ENCODE measurements at regions not wholly inside any gene's neighbourhood (a gene's known extent, or its start where the extent isn't known, plus 50 kb on each side); places are given as distances from the start of the nearest gene placed in this dataset.

- DNase-seq = no peak
These were observed 197.8 kb downstream of the SALL1 start for GRCh38 chr16:50953290-50953689.

GRCh38 chr16:50950955-50951354 lies 200.1 kb downstream of the SALL1 start:
- DNase-seq = no peak

GRCh38 chr16:50948268-50948930 lies 202.7 kb downstream of the SALL1 start:
- DNase-seq = no peak

DNA sequence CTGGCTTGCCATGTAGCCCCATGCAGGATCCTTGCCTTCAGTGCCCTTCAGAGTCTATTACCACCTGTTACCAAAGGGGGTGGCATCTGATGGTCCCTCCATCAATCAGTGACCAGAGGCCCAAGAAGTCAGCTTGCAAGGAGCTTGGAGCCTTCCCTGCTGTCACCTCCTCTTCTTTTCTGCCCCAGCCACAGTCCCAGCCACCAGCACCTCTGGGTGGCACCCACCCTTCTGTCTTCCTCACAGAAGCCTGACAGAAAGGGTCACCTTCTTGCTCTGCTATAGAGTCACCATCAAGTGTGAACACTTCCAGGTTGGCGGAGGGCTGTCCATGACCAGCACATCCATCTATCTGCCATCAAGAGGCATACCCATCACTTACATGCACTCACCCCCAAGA lies 203.2 kb downstream of the SALL1 start:
- no peak for DNase-seq

GRCh38 chr16:50946606-50947005 lies 204.5 kb downstream of the SALL1 start:
- DNase-seq = no peak

DNA sequence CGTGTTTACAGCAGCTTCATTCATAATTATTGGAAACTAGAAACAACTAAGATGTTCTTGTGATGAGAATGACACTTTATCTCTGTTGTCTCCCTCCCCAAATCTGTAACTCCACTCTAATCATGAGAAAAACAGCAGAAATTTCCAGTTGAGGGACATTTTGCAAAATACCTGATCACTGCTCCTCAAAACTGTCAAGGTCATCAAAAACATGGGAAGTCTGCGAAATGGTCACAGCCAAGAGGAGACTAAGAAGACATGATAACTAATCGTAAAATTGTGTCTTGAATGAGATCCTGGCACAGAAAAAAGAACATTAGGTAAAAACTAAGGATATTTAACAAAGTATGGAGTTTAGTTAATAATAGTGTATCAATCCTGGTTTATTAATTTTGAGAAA lies 204.2 kb downstream of the CYLD start:
- no peak for DNase-seq

GRCh38 chr16:50945171-50945570 lies 203.3 kb downstream of the CYLD start:
- DNase-seq = no peak

DNA sequence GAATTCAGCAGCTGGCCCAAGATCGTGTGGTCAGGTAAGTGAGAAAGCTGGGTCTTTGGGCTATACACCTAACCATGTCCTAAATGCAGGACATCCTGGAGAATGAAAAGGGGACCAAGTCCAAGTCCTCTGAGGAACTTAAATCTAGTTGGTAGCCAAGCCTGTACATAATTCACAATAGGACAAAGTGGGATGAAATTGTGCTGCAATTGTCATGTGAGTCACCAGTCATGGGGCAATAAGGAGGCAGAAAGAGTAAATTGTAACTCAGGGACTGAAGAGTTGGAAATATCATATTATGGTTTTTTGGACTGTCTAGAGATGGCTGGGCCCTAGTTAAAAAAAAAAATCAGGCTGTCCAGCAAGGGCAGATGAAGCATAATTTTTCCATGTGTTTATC lies 202.6 kb downstream of the CYLD start:
- DNase-seq = no peak

GRCh38 chr16:50944033-50944432 lies 202.1 kb downstream of the CYLD start:
- no peak for DNase-seq

DNA sequence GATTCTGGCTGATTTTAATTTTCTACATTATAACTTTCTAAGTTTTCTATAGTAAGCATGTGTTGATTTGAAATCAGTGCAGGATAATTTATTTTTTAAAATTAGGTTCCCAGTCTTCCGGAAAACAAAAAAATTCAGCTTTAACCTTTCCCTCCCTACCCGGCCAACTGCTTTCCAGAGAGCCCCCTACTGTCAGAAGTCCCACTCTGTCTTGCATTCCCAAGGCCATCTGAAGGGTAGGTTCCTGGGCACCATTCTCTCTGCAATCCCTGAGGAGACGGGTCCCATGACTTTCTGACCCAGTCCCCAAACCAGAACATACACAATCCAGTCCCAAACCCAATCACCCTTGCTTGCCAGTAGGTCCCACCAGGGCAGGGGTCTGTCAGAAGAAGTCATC lies 200.3 kb downstream of the CYLD start:
- no peak for DNase-seq

GRCh38 chr16:50941681-50942080 lies 199.8 kb downstream of the CYLD start:
- DNase-seq = no peak

- no peak for DNase-seq
These were observed 198.5 kb downstream of the CYLD start for GRCh38 chr16:50940275-50940854.

DNA sequence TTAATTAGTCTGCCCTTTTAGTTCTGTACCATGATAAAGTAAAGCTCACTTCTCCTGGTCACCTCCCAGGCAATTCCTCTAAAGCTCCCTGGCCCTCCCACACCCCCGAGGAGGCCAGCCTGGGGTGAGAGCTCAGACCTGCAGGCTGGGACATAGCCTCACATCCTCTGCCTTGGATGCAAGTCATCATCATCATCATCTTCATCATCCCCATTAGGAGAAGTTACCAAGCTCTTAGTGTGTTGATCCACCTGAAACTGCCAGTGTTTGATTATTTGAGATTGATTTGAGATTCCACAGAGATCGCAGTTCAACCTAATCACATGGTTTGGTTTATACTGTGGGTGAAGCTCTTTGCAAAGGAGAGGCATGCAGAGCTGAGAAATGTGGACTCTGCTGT lies 197.5 kb downstream of the CYLD start:
- DNase-seq = no peak

- DNase-seq = no peak
These were observed 197.0 kb downstream of the CYLD start for GRCh38 chr16:50938932-50939331.

GRCh38 chr16:50933262-50933661 lies 191.4 kb downstream of the CYLD start:
- no peak for DNase-seq

GRCh38 chr16:50932348-50932935 lies 190.6 kb downstream of the CYLD start:
- no peak for DNase-seq

- no peak for DNase-seq
These were observed 186.2 kb downstream of the CYLD start for GRCh38 chr16:50928065-50928464.

GRCh38 chr16:50925758-50926357 lies 184.0 kb downstream of the CYLD start:
- peak; percentile 33 for DNase-seq

DNA sequence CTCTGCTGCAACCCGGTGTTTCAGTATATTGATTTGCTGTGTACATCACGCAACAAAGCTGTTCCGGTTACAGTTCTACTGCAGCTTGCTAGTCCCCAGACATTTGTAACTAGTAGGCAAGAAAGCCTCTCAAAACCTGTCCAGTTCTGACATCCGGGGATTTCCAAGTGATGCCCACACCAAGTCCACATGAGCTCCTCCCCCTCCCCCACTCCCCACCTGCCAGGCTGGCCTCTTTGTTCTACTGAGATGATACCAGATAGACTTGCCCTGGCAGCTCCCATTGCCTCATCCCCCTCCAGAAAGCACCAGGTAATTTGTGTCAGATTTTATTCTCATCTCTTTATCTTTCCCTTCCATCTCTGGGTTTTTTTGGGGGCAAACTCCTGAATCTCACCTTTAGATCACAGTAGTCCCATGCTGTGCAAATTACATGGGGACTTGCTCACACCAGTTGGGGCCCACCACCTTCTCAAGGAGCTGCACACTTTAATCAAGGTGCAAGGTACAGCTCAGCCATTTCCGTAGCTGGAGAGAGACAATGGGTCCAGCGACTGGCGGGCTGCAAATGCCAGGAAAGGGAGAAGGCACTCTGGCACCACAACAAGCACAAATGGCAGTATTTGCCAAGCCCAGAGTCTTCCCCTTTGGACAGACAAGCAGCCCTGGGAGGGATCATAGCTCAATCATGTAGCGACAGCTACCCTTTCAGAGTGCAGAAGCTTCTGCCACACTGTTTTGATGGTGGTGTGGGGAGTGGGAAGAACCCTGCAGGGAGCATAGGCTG lies 183.1 kb downstream of the CYLD start:
- no peak for DNase-seq

DNA sequence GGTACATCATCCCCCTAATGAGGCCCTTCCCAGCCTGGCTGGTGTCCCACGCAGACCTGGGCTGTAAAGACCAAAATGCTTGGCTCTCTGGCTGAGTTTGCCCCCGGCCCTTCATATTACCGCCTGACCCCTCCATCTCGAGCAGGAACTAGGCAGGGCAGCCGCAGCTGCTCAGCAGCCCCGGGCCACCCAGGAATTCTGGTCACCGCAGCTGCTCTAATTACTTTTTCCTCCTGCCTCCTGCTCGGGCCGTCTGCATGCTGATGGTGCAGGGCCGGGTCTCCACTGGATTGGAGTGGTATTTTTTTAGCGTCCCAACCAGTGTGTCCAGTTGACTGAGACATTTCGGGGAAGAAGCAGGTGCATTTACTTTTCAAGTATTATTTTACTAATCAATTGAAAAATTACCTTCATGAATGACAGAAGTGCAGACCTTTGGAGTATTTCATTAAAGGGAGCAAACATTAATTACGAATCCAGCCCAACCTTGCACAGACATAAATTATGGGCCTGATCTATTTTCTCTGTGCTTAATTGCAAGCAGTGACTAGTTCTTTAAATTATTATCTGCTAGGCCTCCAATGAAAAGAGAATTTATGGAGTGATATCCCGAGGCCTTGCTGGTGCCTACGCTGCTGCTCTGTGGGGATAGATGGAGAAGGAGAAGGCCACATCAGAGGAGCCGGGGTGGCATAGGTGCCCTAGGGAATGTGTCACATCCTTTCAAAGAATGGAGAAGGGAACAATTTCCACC lies 176.2 kb downstream of the CYLD start:
- no peak for DNase-seq

- no peak for DNase-seq
These were observed 174.2 kb downstream of the CYLD start for GRCh38 chr16:50916040-50916439.

DNA sequence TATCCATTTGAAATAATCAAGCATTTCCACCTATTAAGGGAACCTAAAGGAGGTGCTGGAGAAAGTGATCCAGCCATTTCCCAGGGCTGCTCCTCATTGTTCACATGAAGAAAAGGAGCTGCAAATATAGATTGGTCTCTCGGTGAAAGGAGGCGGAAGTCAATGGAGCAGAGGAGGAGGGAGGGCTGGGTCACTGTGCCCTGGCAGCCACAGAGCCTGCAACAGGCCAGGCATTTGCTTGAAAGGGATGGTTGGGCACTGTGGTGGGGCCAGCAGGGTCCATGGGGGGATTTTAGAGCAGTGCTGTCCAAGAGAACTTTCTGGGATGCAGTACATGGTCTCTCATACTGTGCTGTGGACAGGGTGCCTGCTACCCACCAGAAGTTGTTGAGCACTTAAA lies 173.2 kb downstream of the CYLD start:
- no peak for DNase-seq

- DNase-seq = no peak
These were observed 168.8 kb downstream of the CYLD start for GRCh38 chr16:50910736-50911100.
